ENCODE measurements at regions not wholly inside any gene's neighbourhood (a gene's known extent, or its start where the extent isn't known, plus 50 kb on each side); places are given as distances from the start of the nearest gene placed in this dataset.
"Not testable (repeated sequence)": the region's sequence is repeated elsewhere in the genome, so short reads cannot be mapped to it uniquely, and the experiment has no call there.

DNA sequence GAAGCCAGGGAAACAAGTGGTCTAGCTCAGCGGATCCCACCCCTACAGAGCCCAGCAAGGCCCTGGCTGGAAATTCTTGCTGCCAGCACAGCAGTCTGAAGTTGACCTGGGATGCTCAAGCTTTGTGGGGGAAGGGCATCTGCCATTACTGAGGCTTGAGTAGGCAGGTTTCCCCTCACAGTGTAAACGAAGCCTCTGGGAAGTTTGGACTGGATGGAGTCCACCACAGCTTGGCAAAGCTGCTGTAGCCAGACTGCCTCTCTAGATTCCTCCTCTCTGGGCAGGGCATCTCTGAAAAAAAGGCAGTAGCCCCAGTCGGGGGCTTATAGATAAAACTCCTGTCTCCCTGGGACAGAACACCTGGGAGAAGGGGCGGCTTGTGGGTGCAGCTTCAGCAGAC lies 365.9 kb upstream of the SALL1 start:
- not testable (repeated sequence) for DNase-seq

DNA sequence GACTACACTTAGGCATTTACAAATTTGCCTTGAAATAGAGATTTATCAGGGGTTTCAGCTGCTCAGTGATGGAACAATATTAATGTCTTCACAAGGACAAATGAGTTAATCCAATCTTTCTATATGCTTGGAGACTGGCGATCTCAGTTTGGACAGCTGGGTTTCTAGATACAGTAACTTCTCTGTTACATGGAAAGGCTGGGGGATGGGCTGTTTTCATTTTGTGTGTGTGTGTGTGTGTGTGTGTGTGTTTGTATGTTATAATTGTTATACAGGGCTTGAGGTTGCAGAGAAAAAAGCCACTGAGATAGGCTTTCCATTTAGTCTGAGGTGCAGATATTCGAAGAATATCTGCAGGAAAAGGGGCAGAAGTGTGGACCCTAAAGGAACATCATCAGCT lies 359.3 kb upstream of the SALL1 start:
- no peak for DNase-seq

DNA sequence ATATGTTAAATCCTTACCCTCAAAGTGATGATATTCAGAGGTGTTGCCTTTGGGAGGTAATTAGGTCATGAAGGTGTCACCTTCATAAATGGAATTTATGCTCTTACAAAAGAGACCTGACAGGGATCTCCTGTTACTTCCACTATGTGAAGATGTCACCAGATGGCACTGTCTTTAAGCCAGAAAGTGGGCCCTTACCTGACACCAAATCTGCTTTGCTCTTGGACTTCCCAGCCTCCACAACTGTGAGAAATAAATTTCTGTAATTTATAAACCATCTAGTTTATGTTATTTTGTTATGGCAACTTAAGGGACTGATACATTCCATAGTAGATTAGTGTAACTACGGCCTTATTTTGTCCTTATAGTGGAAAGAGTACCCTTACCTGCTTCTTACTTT lies 358.3 kb upstream of the SALL1 start:
- no peak for DNase-seq

DNA sequence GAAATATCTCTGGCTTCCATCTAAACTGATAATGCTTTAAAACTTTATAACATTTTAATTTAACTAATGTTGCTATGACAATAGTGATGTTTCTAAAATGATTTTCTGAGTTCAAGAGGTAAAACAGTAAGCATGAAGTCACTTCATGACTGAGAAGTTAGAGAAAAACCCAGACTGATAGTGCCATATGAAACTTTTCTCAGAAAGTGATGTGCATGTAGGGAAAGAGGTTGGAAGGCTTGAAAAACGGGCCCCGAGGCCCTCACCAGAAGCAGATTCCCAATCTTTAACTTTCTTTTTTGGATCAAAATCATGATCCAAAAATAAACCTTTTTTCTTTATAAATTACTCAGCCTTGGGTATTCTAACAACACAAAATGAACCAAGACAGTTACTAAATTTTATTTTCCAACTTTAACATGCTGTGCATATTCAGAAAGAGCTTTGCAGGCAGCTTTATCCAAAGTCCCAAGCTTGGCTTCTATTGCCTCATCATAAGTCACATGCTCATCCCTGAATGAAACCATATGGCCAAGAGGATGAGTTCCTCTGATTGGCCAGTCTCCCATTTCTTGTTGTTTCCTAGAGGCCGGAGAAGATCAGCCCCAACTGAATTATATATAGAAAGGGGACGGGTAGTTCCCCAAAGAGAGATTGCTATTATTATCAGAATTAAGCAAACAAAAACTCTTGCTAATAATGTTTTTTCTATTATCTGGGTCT lies 357.6 kb upstream of the SALL1 start:
- DNase-seq = no peak

DNA sequence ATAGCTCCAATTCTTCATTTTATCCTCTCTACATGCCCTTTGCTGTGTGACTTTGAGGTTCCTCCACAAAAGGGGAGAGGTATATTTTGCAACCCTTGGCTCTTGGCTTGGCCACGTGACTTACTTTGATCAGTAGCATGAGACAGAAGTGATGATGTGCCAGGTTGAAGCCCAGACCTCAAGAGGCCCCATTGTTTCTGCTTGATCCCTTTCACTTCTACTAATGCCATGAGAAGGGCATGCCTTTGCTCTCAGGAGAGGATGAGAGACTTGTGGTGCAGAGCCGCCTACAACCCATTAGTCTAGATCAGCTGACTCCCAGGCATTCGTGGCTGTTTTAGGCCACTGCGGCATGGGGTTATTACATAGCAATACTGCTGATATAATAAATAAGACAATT lies 356.2 kb upstream of the SALL1 start:
- no peak for DNase-seq

DNA sequence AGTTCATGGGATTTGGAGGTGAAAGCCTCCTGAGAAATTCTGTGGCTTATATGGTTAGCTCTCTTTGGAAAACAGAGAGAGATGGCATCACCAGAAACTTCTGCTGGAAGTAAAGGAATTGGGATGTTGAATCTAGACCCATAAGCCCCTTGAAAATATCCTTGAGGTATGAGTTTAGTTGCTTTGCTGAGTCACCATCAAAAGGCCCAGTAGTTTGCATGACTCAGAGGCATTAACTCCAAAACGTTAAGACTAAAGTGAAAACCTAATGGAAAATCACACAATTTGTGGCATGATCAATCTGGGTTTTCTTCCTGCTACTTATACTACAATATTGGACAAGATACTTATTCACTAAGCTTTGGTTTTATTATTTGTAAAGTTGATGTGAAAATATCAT lies 349.2 kb upstream of the SALL1 start:
- DNase-seq = no peak

DNA sequence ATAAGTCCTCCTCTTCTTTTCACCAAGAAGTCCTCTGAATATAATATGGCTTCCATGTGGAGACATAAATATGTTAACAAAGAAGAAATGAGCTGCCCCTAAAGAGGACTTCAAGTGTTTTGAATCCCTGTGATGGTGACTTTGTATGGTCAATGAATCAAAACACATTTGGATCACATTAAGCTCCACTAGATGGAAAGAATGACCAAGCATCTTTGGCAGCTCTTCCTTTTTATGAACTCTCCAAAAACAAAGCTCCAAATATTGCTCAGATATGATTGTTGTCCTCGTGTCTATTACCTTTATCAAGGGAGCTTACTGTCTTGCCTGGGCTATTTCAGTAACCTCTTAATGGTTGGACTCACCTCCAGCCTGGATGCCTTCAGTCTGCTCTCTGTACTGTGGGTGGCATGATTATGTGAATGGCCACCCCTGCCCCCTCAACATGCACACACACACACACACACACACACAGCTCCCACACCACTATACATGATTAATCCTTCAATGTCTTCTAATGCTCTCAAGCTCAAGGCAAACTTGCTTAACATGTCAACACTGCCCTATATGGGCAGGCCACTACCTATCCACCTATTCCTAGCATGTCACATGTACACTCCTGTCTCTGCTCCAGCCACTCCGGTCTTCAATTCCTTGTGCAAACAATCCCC lies 346.6 kb upstream of the SALL1 start:
- DNase-seq = no peak

DNA sequence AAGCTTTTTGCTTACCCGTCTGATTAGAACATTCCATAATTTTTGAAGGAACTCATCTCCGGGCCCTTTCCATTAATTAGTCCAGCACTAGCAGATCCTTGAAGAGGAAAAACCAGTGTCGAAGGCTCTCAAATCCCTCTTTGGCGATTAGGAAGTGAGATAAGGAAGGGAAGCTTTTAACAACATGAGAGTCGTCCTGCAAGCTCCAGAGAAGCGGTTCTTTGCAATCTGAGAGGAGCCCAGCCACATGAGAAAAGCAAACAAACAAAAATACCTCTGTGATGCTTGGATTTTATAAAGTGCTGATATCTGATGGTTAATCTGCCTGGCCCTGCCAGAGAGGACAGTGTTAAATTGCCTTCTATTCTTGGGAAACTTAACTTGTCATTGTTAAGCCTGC lies 339.8 kb upstream of the SALL1 start:
- no peak for DNase-seq

DNA sequence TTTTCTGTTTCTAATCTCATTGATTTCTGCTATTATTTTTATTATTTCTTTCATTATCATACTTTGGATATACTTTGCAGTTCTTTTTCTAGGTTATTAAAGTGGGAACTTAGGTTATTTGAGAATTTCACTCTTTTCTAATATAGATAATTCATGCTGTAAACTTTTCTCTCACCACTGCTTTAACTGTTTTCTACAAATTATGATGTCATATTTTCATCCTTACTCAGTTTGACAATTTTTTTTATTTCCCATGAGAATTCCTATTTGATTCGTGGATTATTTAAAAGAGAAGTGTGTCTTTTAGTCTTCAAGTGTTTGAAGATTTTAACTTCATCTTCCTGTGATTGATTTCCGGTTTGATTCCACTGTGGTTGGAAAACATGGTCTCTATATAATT lies 336.8 kb upstream of the SALL1 start:
- no peak for DNase-seq

DNA sequence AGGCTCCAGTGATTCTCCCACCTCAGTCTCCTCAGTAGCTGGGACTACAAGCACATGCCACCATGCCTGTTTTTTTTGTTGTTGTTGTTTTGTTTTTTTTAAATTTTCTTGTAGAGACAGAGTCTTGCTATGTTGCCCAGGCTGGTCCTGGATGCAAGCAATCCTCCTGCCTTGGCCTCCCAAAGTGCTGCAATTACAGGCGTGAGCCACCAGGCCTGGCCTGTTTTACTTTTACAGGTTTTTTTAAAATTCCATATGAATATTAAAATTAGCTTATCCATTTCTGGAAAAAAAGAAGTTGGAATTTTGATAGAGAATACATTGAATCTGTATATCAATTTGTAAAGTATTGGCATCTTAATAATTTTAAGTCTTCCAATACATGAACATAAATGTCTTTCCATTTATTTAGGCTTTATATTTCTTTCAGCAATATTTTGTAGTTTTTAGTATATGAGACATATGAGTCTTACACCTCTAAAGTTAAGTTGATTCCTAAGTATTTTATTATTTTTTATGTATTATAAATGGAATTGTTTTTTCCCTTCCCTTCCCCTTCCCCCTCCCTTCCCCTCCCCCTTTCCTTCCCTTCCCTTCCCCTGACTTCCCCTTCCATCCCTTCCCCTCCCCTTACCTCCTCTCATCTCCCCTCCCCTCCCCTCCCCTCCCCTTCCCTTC lies 323.5 kb upstream of the SALL1 start:
- no peak for DNase-seq

DNA sequence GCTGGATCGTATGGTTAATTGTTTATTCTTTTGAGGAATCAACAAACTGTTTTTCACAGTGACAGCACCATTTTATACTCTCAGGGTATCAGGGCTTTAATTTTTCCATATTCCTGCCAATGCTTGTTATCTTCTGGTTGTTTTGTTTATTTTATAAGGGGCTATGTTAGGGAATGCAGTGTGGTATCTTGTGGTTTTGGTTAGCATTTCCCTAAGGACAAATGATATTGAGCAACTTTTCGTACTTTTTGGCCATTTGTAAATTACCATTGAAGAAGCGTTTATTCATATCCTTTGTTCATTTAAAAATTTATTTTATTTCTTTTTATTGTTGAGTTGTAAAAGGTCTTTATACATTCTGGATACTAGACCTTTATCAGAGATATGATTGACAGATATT lies 322.0 kb upstream of the SALL1 start:
- no peak for DNase-seq

DNA sequence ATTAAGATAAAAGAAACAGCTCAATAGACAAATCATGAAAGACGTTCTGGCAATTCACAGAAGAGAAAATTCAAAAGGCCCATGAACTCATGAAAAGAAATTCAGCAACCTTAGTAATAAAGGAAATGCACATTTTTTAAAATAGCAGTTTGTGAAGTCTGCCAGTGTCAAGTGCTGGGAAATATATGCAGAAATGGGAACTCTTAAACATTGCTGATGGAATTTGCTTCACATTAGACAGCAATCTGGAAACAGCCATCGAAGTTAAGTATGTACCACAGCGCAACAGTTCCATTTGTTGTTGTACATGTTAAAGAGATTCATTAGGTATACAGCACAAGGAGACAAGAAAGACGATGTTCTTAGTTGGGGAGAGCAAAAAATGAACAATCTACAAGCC lies 319.4 kb upstream of the SALL1 start:
- no peak for DNase-seq

DNA sequence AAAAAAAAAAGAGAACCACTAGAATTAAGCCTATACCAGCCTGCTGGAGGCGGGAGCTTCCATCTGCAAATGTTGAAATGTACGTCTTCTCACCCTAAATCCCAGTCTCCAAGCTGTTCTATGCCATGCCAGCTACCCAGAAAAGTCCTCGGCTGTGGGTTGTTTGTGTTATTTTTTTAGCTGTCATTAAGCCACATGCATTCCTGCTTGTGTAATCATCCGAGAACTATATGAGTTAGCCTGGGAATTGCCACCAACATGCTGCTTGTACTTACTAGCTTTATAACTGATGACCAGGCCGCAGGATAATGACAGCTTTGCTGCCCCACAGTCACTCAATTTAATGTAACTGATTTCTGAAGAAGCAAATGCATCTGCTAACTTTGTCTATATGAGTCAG lies 313.9 kb upstream of the SALL1 start:
- no peak for DNase-seq

DNA sequence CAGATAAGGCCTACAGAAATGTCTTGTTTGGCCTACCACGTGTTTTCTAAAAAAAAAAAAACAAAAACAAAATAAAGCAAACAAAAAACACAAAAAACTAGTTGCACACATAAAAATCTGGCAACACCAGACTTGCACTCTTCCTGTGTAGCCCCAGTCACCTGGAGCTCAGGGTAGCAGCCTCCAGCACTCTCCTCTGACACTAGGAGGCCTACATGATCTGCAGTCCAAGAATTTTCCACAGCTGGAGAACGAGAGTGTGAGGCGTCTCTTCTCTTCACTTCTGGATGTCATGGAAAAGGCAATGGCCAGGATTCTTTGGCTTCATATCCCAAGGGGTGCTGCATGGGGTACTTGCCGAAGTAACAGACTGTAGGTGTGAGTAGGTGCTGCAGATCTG lies 310.2 kb upstream of the SALL1 start:
- DNase-seq = no peak

DNA sequence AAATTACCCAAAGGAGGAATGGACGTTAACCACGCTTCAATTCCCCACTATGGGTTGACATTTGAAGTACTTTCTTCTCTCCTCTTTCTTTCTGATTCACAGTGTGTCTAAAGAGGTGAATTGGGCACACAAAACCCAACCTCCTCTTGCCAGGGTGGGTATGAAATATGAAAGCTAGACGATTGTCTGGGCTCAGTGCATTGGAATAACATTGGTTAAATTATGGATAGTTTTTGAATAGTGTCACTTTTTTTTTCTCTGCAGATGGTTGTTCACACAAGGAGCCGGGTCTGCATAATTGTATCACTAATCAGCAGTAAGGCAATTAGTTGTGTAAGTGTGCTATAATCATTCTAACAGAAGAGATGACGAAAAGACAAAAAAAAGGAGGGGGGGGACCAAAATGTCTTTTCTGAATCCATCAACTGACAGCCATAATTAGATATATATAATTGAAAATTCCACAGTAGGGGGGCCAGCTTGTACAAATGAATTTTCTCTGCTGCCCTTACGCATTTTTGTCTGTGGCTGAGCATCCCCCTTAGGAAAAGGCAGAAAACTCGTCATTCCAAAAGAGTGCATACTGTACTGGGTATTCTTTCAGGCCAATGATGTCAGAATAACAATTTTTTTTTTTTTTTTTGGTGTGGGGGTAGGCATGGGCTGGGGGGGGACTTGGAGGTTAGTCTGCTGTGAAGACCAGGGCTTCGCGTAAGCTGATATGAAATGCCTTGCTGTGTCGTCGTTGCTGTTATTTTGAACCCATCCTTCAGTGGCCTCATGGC lies 307.5 kb upstream of the SALL1 start:
- no peak for DNase-seq

DNA sequence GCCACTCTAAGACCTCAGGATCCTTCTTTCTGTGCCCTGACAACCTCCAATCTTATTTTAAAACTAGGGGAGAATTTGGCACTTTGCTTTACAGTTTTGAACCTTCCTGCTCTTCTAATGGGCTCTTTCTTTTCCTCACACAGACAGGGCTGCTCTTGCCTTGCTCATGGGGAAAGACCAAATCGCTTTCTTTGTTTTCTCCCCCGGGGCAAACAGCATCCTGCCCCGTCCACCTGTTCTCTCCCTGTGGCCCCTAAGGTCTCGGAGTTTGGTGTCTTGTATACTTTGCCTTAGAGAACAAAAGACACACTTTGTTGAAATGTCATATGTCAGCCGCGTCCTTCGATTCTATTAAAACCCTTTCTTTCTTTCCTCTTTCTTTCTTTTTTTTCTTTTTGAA lies 306.7 kb upstream of the SALL1 start:
- DNase-seq = no peak

DNA sequence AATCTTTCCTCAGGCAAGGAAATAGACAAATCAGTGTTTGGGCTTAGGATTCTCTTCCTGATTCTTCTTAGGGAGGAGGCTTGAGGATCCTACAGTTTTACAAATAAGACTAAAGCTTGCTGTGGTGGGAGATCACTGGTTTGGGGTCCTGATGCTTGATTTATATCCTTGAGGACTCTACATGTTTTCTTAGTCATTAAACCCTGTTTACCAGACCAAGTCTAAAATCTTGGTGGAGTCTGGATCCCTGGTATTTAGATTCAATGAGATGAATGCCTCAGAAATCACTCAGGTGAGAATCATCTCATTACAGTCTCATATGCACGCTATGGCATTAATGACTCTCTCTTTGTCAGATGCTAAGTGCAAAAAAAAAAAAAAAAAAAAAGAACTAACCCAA lies 304.3 kb upstream of the SALL1 start:
- no peak for DNase-seq

DNA sequence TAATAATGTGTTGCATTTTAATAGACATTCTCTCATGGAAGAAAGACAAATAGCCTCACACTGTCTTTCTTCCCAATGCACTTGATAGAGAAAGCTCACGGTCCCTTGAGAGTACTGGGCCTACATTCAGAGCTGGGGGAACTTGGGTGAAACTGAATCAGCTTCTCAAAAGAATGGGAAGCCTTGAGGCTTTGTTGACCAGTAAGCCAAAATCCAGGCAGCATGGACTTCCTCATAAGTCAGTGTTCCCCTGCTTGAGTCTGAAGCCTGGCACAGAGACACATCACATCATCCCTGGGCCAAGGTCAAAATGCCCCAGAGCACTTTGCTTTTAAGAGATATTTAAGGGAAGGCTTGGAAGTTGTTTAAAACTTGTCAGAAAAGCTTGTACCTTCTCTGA lies 302.2 kb upstream of the SALL1 start:
- DNase-seq = no peak

DNA sequence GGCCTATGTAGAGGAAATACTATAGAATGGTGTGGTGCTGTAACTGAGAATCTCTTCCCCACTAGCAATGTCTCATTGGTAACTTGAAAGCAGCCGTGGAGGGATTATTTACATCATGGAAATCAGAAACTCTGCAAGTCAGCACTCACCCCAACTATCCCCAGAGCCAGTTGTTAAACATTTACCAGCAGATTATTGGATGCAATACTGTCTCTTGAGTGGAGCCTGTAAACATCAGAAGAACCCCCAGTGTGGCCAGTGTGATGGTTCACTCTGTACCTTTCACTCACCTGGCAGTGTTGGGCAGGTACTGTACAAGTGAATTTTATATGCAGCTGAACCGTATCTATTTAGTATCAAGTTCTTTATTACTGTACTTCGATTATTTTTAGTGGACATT lies 299.8 kb upstream of the SALL1 start:
- no peak for DNase-seq

DNA sequence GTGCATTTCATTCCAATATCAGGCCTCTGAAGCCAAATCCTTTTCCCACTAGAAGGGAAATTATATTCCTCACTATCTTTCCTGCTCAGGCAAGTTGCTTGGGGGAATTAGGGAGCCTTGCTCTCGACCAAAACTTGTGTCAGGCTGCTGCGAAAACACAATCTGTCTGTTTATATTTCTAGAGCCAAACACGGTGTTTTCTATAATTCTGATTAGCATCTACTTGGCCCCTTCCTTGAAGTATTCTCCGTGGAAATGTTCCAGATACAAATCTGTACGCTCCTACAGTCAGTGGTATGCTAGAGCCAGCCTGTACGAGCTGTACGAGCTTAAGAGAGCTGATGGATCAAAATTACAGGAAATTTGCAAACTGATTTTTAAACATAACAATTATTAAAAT lies 299.3 kb upstream of the SALL1 start:
- DNase-seq = no peak

DNA sequence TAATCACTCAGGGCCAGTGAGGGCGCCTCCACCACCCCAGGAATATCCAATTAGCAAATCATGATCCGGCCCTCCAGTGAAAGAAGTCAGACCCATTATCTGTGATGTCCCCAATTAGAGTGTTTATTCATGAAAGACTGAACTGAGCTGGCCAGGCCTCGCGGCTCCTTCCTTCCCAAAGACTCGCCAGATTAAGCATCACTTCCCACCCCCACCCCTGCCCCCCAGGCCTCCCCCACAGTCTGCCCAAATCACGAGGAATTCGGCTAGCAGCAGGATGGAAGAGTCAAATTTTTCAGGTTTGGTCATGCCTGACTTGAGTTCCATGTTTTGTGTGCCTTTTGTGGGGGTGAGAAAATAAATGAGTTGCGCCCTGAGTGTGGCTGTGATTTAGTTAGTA lies 298.4 kb upstream of the SALL1 start:
- no peak for DNase-seq

DNA sequence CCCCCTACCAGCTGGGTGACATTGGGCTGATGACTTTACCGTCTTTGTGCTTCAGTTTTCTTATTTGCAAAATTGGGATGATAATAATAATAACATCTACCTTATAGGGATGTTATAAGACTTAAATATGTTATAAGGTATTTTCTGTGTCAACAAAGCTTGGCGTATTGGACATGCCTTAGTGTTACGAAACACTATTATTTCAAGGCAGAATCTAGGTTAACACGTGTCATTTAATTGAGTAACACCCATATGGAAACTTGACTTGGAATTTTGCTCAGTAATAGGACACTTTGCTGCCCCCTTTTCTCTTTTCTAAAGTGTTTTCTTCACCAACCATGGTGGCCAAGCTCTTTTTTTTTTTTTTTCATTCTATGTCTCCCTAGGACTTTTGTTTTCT lies 294.2 kb upstream of the SALL1 start:
- no peak for DNase-seq

DNA sequence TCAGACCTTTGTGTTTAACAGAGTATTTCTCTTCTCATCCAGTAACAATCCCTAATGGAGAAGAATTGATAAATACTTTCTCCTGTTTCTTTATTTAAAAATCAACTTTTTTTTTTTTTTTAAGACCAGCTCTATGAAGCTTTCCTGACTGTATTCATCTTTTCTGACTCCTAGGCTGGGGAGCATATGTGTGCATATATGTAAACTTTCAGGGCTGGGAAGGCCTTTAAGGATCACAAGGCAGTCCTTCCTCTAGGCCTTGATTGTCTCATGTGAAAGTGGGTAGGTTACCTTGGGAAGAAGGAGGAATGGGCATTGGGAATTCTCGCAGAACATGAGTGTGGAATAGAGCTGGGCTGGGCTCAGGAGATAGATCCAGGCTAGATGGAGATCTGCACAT lies 292.9 kb upstream of the SALL1 start:
- DNase-seq = no peak
